ENCODE measurements at regions not wholly inside any gene's neighbourhood (a gene's known extent, or its start where the extent isn't known, plus 50 kb on each side); places are given as distances from the start of the nearest gene placed in this dataset.
"Not testable (repeated sequence)": the region's sequence is repeated elsewhere in the genome, so short reads cannot be mapped to it uniquely, and the experiment has no call there.

DNA sequence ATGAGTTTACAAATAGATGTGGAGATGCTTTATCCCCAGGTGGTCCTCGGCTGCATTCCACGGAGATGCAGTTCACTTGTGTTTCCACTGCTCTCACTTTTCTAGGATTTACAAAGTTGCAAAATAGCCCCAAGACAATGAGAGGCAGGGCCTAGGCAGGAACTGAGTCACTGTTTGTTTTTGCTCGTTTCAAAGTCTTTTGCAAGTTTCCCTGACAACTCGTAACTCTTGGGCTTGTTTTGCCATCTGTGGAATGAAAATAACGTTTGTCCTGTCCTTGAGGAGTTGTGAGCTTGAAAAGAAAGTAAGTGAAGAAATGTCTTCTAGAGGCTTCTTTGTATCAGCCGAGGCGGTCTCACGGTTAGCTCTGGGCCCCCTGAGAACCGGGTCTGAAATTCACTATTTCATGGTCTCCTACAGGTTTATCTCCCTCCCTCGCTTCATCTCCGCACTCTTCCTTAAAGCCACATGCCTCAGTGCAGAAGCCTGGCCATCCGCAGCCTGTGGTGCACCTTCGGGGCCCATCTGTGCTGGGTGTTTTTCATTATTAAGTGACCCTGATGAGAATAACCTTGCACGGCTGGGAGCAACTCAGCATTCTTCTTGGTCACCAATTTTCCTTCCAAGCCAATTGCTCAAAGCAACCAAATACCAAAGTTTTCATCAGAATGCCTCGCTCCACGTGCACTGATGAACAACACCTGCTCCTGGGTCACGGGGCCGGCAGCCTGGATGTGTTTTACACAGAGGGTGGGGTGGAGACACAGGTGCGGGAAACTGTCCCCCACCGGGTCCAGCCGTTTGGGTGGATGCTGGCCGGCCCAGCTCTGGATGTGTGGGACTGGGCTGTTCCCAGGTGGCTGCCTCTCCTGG lies 172.4 kb downstream of the LAT start:
- DNase-seq = not testable (repeated sequence)

DNA sequence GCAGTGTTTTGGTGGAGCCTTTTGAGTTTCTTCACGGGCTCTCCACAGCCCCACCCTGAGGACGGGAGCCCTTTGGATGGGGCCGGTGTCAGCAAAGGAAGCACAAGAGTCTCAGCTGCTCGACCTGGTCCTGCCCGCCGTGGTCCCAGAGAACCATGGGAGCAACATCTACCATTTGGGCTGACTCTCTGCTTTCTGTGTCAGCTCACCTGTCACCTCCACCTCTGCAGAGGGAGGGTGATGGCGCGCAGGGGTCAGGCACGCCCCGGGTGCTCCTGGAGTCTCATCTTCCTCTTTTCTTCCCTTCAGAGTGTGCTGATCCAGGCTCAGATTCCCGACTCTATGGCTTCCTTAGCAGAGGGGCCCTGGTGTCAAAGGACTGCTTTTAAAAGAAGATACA lies 171.7 kb downstream of the LAT start:
- DNase-seq = no peak

DNA sequence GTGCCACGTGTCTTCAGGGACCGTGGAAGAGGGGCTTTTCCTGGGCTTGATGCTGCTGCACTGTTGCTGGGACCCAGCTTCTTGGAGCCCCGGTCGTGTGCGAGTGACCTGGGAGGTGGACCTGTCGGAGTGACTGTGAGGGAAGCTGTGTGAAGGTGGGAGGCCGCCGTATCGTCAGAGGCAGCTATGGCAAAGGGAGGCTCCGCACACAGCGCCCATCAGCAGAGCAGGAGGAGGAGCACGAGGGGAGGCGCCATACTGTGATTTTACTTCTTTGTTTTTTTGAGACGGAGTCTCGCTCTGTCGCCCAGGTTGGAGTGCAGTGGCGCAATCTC lies 171.0 kb downstream of the LAT start:
- DNase-seq = not testable (repeated sequence)

DNA sequence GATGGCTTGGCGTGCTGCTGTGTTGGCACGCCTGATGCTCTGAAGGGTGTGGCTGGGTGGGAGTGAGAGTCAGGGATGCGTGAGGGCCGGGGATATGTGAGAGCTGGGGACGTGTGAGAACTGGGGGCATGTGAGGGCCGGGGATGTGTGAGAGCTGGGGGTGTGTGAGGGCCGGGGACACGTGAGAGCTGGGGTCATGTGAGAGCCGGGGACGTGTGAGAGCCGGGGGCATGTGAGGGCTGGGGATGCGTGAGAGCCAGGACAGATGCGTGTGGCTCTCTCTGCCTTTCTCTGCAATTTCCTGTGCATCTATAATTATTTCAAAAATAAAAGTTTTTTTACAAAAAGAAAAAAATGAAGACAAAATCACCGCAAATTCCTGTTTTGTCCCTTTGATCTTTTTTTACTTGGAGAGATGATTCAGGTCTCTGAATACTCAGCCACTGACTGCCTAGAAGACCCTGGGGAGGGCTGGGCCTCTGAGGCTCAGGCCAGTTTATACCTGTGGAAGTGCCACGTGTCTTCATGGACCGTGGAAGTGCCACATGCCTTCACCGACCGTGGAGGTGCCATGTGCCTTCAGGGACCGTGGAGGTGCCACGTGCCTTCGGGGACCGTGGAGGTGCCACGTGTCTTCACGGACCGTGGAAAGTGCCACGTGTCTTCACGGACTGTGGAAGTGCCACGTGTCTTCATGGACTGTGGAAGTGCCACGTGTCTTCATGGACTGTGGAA lies 170.4 kb downstream of the LAT start:
- DNase-seq = not testable (repeated sequence)

DNA sequence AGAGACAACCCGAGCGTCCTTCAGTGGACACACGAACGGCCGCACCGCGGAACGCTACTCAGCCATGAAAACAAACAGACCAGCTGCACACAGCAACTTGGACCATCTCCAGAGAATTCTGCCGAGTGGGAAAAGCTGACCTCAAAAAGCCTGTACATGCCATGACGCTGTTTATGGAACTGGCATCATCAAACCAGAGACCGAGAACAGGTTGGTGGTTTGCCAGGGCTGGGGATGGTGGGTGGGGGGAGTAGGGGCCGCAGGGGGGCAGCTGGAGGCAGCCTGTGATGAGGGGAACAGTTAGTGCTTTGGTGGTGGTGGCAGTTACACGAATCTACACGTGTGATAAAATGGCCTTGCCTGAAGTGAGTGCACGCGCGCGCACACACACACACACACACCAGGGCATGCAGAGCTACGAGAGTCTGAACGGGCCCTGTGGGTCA lies 169.8 kb downstream of the LAT start:
- no peak for DNase-seq

DNA sequence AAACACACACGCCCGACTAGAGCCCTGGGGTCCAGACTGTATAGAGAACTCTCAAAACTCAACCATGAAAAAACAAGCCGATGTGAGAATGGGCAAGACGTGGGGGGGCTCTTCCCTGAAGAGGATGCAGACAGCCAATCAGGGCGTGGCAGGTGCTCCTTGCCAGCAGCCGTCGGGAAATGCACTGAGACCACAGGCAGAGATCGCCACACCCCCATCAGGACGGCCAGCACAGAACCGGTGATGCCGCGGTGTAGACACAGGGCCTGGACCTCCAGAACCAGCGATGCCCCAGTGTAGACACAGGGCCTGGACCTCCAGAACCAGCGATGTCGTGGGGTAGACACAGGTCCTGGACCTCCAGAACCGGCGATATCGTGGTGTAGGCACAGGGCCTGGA lies 169.2 kb downstream of the LAT start:
- no peak for DNase-seq

DNA sequence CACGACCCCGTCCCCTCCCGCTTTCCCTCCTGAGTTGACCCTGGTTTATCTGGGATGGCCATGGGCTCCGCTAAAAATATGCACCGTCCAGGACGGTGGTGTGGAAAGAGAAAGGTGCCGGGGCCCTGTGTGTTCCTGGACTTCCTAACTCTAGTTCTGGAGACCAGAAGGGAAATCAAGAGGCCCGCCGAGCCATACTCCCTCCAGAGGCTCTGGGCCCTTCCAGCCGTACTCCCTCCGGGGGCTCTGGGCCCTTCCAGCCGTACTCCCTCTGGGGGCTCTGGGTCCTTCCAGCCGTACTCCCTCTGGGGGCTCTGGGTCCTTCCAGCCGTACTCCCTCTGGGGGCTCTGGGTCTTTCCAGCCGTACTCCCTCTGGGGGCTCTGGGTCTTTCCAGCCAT lies 168.5 kb downstream of the LAT start:
- DNase-seq = not testable (repeated sequence)

DNA sequence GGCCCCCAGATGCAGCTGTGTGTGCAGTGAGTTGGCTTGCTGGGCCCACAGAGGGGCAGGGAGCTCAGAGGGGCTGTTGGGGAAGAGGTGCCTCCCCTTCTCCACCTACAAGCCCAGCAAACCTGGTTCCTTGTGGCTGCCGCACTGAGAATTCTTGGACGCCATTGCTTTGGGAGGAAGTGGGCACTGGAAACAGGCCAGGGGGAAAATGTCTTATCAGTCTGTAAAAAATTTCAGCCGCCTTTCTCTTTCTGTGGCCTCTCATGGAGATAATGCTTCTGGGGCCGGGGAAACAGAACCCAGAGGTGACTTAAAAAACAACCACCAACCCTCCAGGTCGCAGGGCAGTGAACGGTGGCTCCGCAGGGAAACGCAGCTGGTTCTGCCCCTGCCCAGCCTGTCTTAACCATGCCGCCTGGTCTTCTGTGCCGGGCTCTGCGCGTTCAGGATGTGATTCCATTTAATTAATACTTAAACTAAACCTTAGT lies 167.7 kb downstream of the LAT start:
- not testable (repeated sequence) for DNase-seq

DNA sequence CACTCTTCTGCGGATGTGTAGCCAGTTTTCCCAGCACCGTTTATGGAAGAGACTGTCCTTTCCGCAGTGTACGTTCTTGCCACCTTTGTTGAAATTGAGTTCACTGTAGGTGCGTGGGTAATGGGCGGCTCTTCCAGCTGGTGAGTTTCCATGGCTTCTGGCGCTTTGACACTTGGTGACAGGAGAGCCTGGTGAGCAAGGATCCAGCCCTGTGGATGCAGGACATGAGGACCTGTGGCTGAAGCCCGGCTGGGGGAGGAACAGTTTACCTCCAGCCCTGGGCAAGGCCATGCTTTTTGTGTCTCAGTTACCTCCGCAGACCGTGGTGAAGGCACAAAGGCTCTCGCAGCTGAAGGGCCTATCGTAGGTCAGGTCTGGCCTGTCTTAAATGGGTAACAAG lies 166.5 kb downstream of the LAT start:
- no peak for DNase-seq

DNA sequence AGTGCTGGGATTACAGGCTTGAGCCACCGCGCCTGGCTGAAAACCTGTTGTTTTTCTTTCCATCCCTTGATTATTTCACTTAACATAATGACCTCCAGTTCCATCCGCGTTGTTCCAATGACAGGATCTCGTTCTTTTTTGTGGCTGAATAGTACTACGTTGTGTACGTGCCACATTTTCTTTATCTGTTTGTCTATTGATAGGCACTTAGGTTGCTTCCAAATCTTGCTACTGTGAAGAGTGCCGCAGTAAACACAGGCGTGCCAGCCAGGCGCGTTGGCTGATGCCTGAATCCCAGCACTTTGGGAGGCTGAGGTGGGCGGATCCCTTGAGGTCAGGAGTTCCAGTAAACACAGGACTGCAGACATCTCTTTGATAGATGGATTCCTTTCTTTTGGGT lies 165.1 kb downstream of the LAT start:
- not testable (repeated sequence) for DNase-seq

DNA sequence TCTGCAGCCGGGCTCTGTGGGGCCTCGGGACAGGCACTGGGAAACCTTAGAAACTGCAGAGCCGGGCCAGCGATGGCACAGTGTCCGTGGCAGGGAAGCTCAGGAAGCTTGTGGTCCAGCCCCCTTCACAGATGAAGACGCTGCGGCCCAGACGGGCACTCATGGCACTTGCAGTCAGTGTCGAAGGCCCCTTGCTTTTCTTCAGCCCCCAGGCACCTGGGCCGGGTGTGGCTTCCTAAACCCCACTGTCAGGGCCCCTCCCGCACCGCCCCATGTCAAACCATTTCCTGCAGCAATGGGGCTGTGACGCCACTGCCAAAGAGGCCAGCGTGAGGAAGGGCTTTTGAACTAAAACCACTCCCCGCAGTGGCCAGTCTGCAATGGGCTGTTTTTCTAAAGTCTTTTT lies 164.0 kb downstream of the LAT start:
- DNase-seq = no peak

DNA sequence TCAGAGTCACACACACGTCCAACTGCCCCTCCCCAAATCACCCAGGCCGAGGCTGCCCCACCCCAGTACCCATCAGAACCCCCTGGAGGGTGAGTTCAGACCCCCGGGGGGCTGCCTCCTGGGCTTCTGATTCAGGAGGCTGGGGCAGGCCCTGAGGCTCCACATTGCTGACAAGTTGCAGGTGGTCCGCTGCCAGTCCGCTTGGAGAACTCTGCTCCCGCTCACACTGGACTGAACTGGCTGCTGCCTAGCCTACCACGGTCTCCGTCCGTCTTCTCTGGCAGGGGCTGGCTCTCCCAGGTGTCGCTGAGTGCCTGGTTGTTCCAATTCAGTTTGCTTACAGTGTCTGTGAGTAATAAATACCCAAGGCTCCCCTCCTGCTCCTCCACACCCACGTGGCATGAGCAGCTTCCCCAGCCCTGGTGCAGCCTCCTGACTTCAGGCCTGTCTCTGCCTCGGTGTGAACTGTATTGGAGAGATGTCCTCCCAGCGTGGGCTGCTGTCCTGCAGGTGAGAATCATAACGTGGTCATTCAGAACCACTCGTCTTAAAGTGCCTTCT lies 163.4 kb downstream of the LAT start:
- no peak for DNase-seq

DNA sequence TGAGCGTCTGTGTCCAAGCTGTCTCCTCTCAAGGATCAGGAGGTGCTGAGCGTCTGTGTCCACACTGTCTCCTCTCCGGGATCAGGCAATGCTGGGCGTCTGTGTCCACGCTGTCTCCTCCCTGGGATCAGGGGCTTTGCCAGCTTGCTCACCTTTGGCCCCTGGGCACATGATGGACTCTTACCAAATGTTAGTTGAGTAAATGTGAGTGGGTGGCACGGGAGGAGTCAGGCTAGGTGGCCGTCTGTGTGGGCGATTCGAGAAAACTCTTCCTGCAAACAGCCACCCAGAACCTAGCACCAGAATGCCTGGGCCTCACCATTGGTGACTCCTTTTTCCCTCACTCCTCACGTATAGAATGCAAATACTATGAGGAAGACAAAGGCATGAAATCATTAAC lies 162.9 kb downstream of the LAT start:
- DNase-seq = not testable (repeated sequence)

DNA sequence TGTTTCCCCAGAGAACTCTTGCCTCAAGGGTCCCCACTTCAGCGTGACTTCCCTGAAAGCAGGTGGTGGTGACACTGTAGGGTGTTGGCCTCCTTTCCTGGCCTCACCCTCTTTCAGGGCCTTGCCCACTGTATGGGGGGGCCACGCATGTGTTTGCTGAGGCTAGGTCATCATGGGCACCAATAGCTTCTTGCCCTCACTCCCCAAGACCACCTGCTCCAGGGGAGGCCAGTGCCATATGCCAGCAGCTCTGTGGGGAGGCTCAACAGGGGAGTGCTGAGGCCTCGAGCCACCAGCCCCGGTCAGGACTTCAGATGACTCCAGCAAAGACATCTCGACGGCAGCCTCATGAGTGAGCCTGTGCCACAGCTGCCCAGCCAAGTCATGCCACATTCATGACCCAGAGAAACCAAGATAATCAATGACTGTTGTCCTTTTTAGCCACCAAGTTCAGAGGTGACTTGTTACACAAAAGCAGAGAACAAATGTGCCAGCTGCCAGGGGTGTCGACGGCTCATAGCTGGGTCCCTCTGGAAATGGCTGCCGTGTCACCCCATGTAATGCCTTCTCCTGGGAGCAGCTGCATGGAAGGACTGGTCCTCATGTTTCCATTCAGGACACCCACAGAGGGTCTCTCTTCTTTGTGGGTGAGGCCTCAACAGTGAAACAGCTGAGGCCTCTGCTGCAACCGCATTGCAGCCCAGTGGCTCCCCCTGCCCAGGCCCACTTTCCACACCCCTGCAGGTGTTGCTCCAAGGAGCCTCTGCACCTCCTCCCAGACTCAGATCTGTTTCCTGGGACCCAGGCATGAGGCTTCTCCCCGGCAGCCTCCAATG lies 162.2 kb downstream of the LAT start:
- not testable (repeated sequence) for DNase-seq

DNA sequence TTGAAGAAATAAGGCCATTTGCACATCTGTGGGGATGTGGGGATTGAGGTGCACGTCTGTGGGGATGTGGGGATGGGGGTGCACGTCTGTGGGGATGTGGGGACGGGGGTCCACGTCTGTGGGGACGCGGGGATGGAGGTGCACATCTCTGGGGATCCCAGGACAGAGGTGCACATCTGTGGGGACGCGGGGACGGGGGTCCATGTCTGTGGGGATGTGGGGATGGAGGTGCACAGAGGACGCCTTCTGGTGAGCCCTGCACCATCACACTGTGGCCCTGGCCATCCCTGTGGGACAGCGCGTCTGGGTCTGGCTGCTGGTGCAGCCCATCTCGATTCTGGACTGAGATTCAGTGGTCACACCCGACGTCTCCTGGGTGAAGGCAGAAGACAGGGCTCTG lies 161.4 kb downstream of the LAT start:
- no peak for DNase-seq

DNA sequence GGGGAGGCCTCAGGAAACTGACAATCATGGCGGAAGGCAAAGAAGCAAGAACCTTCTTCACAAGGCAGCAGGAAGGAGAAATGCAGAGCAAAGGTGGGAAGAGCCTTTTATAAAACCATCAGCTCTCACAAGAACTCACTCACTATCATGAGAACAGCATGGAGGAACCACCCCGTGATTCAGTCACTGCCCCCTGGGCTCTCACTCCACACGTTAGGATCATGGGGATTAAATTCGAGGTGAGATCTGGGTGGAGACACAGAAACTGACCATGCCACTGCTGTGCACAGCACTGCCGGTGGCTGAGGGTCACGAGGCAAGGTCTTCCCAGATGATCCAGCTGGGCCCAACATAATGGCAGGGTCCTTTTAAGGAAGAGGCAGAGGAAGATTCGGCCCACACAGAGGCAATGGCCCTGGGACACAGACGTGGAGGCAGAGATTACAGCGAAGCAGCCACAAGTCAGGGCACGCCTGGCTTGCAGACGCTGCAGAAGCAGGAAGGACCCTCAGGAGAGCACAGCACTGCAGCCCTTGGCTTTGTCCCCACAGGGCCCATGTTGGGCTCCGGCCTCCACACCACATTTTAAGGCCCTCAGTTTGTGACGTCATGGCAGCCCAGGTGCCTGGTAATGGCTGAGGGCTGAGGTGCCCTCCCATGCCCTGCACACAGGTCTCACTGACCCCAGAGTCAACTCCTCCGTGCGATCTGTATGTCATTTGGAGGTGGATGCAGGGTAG lies 160.8 kb downstream of the LAT start:
- not testable (repeated sequence) for DNase-seq

DNA sequence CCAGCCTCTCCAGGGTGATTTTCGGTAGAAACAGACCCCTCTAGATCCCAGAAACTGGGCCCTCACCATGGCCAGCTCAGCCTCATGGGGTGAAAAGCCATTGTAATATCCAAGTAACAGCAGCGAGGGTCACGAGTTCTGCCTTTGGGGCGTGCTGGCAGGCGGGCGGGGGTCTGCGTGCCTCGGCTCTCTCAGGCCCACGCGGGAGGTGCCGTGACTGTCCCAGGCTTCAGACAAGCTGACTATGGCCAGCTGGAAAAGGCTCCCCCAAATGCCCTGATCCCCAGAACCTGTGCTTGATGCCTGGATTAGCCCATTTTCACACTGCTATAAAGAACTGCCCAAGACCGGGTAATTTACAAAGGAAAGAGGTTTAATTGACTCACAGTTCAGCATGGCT lies 160.2 kb downstream of the LAT start:
- not testable (repeated sequence) for DNase-seq

DNA sequence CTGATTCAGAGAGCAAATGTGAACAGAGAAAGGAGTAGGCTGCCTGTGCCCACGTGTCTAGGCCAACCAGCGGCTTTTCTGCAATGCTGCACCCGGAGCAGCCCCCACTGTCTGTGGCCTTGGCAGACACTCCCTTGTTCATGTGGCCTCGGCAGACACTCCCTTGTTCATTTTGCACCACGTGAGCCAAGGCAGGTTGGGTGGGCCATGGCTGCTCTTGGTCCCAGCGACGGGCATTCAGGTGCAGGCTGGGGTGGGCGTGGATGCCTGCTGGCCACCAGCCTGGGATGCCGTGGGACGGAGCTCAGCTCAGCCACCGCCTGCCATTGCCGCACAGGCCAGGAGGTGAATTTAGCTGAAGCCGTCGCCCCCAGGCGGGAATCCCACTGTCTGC lies 159.8 kb downstream of the LAT start:
- DNase-seq = not testable (repeated sequence)

DNA sequence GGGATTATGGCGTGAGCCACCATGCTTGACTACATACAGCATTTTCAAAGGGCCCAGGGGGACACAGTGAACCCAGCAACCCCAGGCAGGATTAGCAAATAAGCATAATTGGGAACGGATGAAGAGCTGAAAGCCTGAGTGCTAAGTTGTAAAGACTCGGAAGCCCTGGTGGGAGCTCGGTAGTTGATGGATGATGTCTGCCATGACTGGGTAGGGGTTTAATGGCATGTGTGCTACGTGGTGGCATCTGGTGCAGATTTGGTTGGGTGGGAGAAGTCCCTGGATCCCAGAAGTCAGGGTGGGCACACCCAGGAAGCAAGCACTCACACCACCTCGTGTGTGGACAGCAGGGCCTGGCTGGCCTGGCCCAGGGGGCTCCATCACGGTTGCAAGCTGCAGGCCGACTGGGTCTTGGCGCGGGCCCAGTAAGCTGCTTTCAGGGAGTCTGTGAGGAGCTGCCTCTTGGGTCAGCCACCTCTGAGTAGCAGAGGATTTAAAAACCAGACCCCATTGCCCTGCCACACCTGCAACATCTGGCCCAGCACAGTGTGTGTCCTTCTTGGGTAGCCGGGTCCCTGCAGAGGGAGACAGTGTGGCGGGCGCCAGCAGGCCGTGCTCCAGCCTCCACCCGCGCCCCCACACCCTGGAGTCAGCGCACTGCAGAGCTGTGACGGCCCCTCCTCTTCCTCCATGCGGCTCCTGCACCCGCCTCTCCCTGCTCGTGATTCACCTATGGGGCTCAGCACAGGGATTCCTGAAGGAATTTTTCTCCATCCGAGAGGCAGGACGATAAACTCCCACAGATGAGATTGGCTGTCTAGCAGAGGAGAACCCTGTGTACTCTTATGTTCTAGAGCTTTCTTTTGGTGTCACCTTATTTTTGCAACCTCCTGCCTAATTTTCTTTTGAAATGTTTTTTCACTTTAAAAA lies 159.2 kb downstream of the LAT start:
- not testable (repeated sequence) for DNase-seq

DNA sequence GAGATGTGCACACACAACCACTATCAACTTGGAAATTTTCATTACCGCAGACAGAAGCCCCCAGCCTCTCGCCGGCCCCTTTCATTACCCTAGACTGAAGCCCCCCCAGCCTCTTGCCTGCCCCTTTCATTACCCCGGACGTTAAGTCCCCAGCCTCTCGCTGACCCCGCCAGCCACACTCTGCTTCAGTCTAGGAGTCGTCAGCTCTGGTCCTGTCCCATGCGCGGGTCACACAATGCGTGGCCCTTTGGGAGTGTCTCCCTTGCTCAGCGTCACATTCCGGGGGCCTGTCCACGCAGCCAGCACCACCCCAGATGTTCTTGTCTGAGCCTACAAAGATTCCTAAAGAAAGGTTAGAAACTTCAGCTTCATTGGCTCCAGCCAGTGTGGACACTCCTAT lies 157.7 kb downstream of the LAT start:
- not testable (repeated sequence) for DNase-seq

Measured in NCI-H446 (cell line).